Esophagus squamous epithelium (tissue), 5 donors: ENCODE measurements at regions not wholly inside any gene's neighbourhood (a gene's known extent, or its start where the extent isn't known, plus 50 kb on each side); places are given as distances from the start of the nearest gene placed in this dataset.

Experiments
- DNase-seq: peaks from one replicate; lab custom pipeline; 2025; lab: John Stamatoyannopoulos, UW
- H3K27ac ChIP-seq, 4 donors: fragments of 200-600 bp; sonication (generic); one replicate each; pipeline ENCODE4 v1.5.1; 2016 to 2019; ENCODE audit warnings: mild to moderate bottlenecking in 1 of 4
- H3K27me3 ChIP-seq, 4 donors: fragments of 200-600 bp; sonication (generic); 1 replicate in 3 of 4; 2 replicates in 1 of 4; pipeline versions ENCODE4 v1.5.1 to v1.6.0; 2017 to 2021; ENCODE audit warnings: antibody characterized with exemption in 1 of 4
- H3K36me3 ChIP-seq, 3 donors: fragments of 200-600 bp; sonication (generic); one replicate each; pipeline ENCODE4 v1.5.1; 2016 to 2019
- H3K4me1 ChIP-seq, 3 donors: fragments of 200-600 bp; sonication (generic); one replicate each; pipeline ENCODE4 v1.5.1; 2017 to 2019
- H3K4me3 ChIP-seq, 4 donors: fragments of 200-600 bp; sonication (generic); 1 replicate in 3 of 4; 2 replicates in 1 of 4; pipeline ENCODE4 v1.5.1; 2016 to 2019; ENCODE audit warnings: mild to moderate bottlenecking in 2 of 4, moderate library complexity in 1 of 4
- H3K9me3 ChIP-seq, 3 donors: fragments of 200-600 bp; sonication (generic); one replicate each; pipeline ENCODE4 v1.5.1; 2016 to 2019
- POLR2A ChIP-seq, 4 donors: fragments of 450-650 bp; IDR thresholded peaks; one replicate each; pipeline ENCODE4 v1.6.1; 2017; ENCODE audit warnings: antibody characterized with exemption in 4 of 4, mild to moderate bottlenecking in 4 of 4, moderate library complexity in 3 of 4
- WGBS, 2 donors: methylation state at CpG; one replicate each; pipeline ENCODE4 v1.1.5; 2018; 5-methylcytosine and 5-hydroxymethylcytosine counted together
- intact Hi-C: fragments of 100-400 bp; cut with DNase I; formaldehyde crosslinking; loops from one replicate; pipeline ENCODE4 v1.15.0; 2022
- TF ChIP-seq, protein P1 (sequence below), 6 experiments: fragments of 450-650 bp in 4 of 6; fragments of 200-600 bp in 2 of 6; sonication (generic) in 2 of 6; IDR thresholded peaks; one replicate each; pipeline ENCODE4 v1.5.1; 2016 to 2019; ENCODE audit warnings: antibody characterized with exemption in 6 of 6, mild to moderate bottlenecking in 4 of 6, moderate library complexity in 4 of 6
- donor health status: DM: yes; HTN: yes; CAD: no.

DNA sequence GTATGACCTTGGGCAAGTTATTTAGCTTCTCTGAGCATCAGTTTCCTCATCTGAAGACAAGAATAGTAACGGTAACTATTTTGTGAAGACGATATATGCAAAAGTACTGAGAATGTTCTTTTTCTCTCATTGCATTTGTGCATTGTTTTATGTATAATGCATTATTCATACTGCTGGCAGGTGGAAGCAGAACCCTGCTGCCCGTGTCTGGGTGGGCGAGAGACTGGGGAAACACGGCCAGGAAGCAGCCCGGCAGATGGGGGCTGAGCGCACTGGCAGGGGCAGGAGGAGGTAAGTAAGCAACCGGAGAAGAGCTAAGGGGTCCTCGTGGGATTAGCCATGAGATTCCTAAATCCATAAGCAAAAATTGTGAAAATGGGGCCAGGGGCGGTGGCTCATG is 115.8 kb upstream of the MED13L start:
- H3K27ac ChIP-seq, result no peak overlapping the region
- H3K4me3 ChIP-seq, result no peak overlapping the region
- intact Hi-C loops, result no loop called here
- peaks cover 0 to 35% (median 23%) of the 10 kb centered on the region in 3 donors for H3K4me1 ChIP-seq
- H3K36me3 ChIP-seq, result no peaks in the 10 kb centered on the region
- peaks cover 0 to 5% (median 0%) of the 10 kb centered on the region in 3 donors for H3K9me3 ChIP-seq
- H3K27me3 ChIP-seq, result peaks cover 0 to 6% (median 0%) of the 10 kb centered on the region in 4 donors
- no peak for DNase-seq
- no peak for TF ChIP-seq POLR2A (IDR thresholded peaks at IDR 0.05)
- TF ChIP-seq, protein P1, sequence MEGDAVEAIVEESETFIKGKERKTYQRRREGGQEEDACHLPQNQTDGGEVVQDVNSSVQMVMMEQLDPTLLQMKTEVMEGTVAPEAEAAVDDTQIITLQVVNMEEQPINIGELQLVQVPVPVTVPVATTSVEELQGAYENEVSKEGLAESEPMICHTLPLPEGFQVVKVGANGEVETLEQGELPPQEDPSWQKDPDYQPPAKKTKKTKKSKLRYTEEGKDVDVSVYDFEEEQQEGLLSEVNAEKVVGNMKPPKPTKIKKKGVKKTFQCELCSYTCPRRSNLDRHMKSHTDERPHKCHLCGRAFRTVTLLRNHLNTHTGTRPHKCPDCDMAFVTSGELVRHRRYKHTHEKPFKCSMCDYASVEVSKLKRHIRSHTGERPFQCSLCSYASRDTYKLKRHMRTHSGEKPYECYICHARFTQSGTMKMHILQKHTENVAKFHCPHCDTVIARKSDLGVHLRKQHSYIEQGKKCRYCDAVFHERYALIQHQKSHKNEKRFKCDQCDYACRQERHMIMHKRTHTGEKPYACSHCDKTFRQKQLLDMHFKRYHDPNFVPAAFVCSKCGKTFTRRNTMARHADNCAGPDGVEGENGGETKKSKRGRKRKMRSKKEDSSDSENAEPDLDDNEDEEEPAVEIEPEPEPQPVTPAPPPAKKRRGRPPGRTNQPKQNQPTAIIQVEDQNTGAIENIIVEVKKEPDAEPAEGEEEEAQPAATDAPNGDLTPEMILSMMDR (IDR thresholded peaks at IDR 0.05), result no peak
- 57 to 58% methylated on average over 10 of the region's 10 CpGs for WGBS, 2 donors

DNA sequence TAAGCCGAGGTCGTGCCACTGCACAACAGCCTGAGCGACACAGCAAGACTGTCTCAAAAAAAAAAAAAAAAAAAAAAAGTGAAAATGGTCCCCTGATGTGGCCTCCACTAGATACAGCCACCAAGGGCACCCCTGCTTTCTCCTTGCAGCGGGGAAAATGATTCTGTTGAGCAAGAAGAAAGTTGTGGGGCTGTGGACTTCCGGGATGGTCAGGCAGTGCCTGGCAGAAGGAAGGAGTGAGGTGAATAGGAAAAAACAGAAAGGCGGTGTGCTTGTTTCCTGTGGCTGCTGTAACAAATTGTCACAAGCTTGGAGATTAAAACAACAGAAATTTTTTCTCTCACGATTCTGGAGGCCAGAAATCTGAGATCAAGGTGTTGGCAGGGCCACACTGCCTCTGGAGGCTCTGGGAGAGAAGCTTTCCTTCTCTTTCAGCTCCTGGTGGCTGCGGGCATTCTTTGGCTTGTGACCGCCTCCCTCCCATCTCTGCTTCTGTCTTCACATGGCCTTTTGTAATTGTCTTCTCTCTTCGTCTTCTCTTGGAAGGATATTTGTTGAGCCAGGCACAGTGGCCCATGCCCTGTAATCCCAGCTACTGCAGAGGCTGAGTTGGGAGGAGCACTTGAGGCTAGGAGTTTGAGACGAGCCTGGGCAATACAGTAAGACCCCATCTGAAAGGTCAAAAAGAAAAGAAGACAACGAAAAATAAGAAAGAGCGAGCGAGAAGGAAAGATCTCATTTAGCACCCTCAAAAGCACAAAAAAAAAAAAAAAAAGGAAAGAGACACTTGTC is 116.6 kb upstream of the MED13L start:
- WGBS, 2 donors, result 84 to 86% methylated on average over 14 of the region's 14 CpGs
- DNase-seq, result no peak
- intact Hi-C loops, result no loop called here
- H3K27ac ChIP-seq, result no peak overlapping the region
- no peaks in the 10 kb centered on the region for H3K36me3 ChIP-seq
- peaks cover 0 to 5% (median 0%) of the 10 kb centered on the region in 3 donors for H3K9me3 ChIP-seq
- H3K27me3 ChIP-seq, result peaks cover 0 to 6% (median 0%) of the 10 kb centered on the region in 4 donors
- peaks cover 0 to 32% (median 21%) of the 10 kb centered on the region in 3 donors for H3K4me1 ChIP-seq
- no peak overlapping the region for H3K4me3 ChIP-seq
- no peak for TF ChIP-seq POLR2A (IDR thresholded peaks at IDR 0.05)
- TF ChIP-seq, protein P1 (IDR thresholded peaks at IDR 0.05), result no peak

DNA sequence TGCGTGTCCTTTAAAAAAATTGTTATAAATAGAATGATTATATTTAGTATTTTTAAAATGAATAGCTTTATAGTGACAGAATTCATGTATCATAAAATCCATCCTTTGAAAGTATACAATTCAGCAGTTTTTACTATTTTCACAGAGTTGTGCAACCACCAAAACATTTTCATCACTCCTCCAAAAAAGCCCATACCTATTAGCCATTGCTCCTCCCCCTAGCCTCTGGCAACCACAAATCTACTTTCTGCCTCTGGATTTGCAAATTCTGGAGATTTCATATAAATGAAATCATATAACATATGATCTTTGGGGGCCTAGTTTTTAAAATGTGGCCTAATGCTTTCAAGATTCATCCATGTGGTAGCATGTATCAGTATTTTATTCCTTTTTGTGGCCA is 117.9 kb upstream of the MED13L start:
- Histone ChIP-seq H3K4me3 (no peak overlapping the region), H3K36me3 (no peaks in the 10 kb centered on the region), H3K27me3 (peaks cover 0 to 6% (median 0%) of the 10 kb centered on the region in 4 donors), H3K27ac (no peak overlapping the region), H3K9me3 (peaks cover 0 to 5% (median 0%) of the 10 kb centered on the region in 3 donors), H3K4me1 (peaks cover 0 to 18% (median 9%) of the 10 kb centered on the region in 3 donors)
- no peak for DNase-seq
- TF ChIP-seq, protein P1 (IDR thresholded peaks at IDR 0.05), result no peak
- TF ChIP-seq POLR2A (IDR thresholded peaks at IDR 0.05), result no peak
- intact Hi-C loops, result no loop called here
- WGBS, 2 donors, result 0% methylated on average over 1 of the region's 1 CpG

DNA sequence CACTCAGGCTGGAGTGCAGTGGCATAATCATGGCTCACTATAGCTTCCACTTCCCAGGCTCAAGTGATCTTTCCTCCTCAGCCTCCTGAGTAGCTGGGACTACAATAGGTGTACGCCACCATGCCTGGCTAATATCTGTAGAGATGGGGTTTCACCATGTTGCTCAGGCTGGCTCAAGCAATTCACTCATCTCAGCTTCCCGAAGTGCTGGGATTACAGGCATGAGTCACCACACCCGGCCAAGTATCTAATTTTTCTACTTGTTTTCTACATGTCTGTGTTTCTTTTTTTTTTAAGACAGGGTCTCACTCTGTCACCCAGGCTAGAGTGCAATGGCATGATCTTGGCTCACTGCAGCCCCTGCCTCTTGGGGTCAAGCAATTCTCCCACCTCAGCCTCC is 119.7 kb upstream of the MED13L start:
- Histone ChIP-seq H3K27ac (no peak overlapping the region), H3K36me3 (no peaks in the 10 kb centered on the region), H3K4me1 (peaks cover 0 to 15% (median 4%) of the 10 kb centered on the region in 3 donors), H3K27me3 (peaks cover 0 to under 1% (median 0%) of the 10 kb centered on the region in 4 donors), H3K4me3 (no peak overlapping the region), H3K9me3 (no peaks in the 10 kb centered on the region)
- 28 to 40% methylated on average over 3 of the region's 3 CpGs for WGBS, 2 donors
- TF ChIP-seq POLR2A (IDR thresholded peaks at IDR 0.05), result no peak
- TF ChIP-seq, protein P1 (IDR thresholded peaks at IDR 0.05), result no peak
- intact Hi-C loops, result no loop called here
- no peak for DNase-seq

DNA sequence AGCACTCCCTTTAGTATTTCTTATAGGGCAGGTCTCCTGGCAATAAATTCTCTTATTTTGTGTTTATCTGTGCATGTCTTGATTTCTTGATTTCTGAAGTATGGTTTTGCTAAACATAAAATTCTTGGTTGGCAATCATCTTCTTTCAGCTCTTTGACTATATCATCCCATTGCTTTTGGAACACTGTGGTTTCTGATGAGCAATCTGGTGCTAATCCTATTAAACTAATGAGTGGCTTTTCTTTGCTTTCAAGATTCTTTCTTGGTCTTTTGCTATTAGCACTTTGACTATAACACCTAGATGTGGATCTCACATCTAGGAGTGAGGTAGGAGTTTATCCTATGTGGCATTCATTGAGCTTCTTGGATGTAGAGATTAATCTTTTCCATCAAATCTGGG is 120.7 kb upstream of the MED13L start:
- H3K36me3 ChIP-seq, result no peaks in the 10 kb centered on the region
- H3K27ac ChIP-seq, result no peak overlapping the region
- intact Hi-C loops, result no loop called here
- no peaks in the 10 kb centered on the region for H3K9me3 ChIP-seq
- no peaks in the 10 kb centered on the region for H3K27me3 ChIP-seq
- H3K4me3 ChIP-seq, result no peak overlapping the region
- H3K4me1 ChIP-seq, result peaks cover 0 to 19% (median 12%) of the 10 kb centered on the region in 3 donors
- DNase-seq, result no peak
- TF ChIP-seq POLR2A (IDR thresholded peaks at IDR 0.05), result no peak
- TF ChIP-seq, protein P1 (IDR thresholded peaks at IDR 0.05), result no peak
